Neural progenitor cell (in vitro differentiated cells): ENCODE measurements at regions not wholly inside any gene's neighbourhood (a gene's known extent, or its start where the extent isn't known, plus 50 kb on each side); places are given as distances from the start of the nearest gene placed in this dataset.
A peak's percentile ranks its signal among the peaks of the same experiment; 100 is the strongest.

Source experiments
- DNase-seq: peaks from one replicate; pipeline ENCODE4 v3.0.0-alpha.2; 2016; ENCODE audit warnings: low spot score
- H2AFZ ChIP-seq: fragments of 200-600 bp; sonication (generic); replicated peaks from 2 replicates; pipeline ENCODE4 v1.6.1; 2016; ENCODE audit warnings: antibody characterized with exemption
- H3F3A ChIP-seq: fragments of 200-600 bp; sonication (generic); 2 replicates; pipeline ENCODE4 v1.6.1; 2016; ENCODE audit warnings: antibody characterized with exemption, low read depth
- H3K27ac ChIP-seq: fragments of 200-600 bp; sonication (generic); 2 replicates; pipeline ENCODE4 v1.5.1; 2016; ENCODE audit warnings: mild to moderate bottlenecking
- H3K27me3 ChIP-seq: fragments of 200-600 bp; sonication (generic); 2 replicates; pipeline ENCODE4 v1.6.1; 2016; ENCODE audit warnings: mild to moderate bottlenecking, moderate library complexity
- H3K36me3 ChIP-seq: fragments of 200-600 bp; sonication (generic); 2 replicates; pipeline ENCODE4 v1.5.1; 2016
- H3K4me1 ChIP-seq: fragments of 200-600 bp; sonication (generic); 2 replicates; pipeline ENCODE4 v1.6.1; 2016; ENCODE audit warnings: mixed run types
- H3K4me2 ChIP-seq: fragments of 200-600 bp; sonication (generic); 2 replicates; pipeline ENCODE4 v1.6.1; 2016
- H3K4me3 ChIP-seq: fragments of 200-600 bp; sonication (generic); 2 replicates; pipeline ENCODE4 v1.5.1; 2016
- H3K79me2 ChIP-seq: fragments of 200-600 bp; sonication (generic); 2 replicates; pipeline ENCODE4 v1.6.1; 2016; ENCODE audit warnings: low read depth
- H3K9ac ChIP-seq: fragments of 200-600 bp; sonication (generic); 2 replicates; pipeline ENCODE4 v1.6.1; 2016
- H3K9me3 ChIP-seq: fragments of 200-600 bp; sonication (generic); 2 replicates; pipeline ENCODE4 v1.5.1; 2016; ENCODE audit warnings: low read depth
- H4K20me1 ChIP-seq: fragments of 200-600 bp; sonication (generic); 2 replicates; pipeline ENCODE4 v1.6.1; 2016; ENCODE audit warnings: low read depth
- H3K27ac Mint-ChIP-seq: 3 replicates; pipeline ENCODE4 v1.8.0; 2021; ENCODE audit warnings: mixed read lengths
- H3K27me3 Mint-ChIP-seq: 2 replicates; pipeline ENCODE4 v1.8.0; 2022; ENCODE audit warnings: low read depth, mild to moderate bottlenecking, inconsistent platforms, moderate library complexity, mixed read lengths; ENCODE audit not compliant: insufficient read depth
- H3K36me3 Mint-ChIP-seq: 3 replicates; pipeline ENCODE4 v1.8.0; 2021; ENCODE audit warnings: mixed read lengths
- H3K4me1 Mint-ChIP-seq: 3 replicates; pipeline ENCODE4 v1.8.0; 2021; ENCODE audit warnings: mixed read lengths
- H3K4me3 Mint-ChIP-seq: 3 replicates; pipeline ENCODE4 v1.8.0; 2021; ENCODE audit warnings: mild to moderate bottlenecking, moderate library complexity, mixed read lengths
- H3K9me3 Mint-ChIP-seq: 3 replicates; pipeline ENCODE4 v1.8.0; 2020; ENCODE audit warnings: mixed read lengths
- EZH2 ChIP-seq: fragments of 200-600 bp; sonication (generic); IDR thresholded peaks from 2 replicates; pipeline ENCODE4 v1.6.1; 2017; ENCODE audit warnings: antibody characterized with exemption, mild to moderate bottlenecking, moderate library complexity
- EZH2phosphoT487 ChIP-seq: fragments of 200-600 bp; sonication (generic); IDR thresholded peaks from 2 replicates; pipeline ENCODE4 v1.6.1; 2017; ENCODE audit warnings: antibody characterized with exemption
- TF ChIP-seq, protein P1 (sequence below): fragments of 200-600 bp; sonication (generic); IDR thresholded peaks from 2 replicates; pipeline ENCODE4 v1.5.1; 2017; ENCODE audit warnings: antibody characterized with exemption, mild to moderate bottlenecking

DNA sequence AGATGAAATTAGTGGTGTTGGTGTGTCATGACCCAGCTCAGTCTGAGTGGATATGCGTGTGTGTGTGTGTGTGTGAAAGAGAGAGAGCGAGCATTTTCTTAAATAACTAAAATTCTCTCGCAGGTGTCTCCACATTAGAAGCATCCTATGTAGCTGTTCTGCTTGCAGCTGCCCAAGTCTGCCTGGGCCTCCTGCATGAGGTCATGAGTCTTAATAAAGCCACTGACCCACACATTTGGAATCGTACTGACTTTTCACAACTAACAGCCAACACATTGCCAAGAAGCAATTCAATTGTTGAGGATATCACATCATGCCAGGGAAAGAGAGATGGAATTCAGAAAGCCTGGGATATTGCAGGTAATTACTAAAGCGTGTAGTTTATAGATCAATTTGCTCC lies 238.2 kb upstream of the AJAP1 start:
- no peak for DNase-seq
- H3K27ac ChIP-seq: no peak overlapping the region
- no peaks in the 10 kb centered on the region for H4K20me1 ChIP-seq
- no peak overlapping the region for H3K4me3 ChIP-seq
- Mint-ChIP-seq H3K36me3 (no peaks in the 10 kb centered on the region), H3K4me3 (no peak overlapping the region), H3K4me1 (peaks cover 28% of the 10 kb centered on the region), H3K9me3 (peaks cover 19% of the 10 kb centered on the region), H3K27ac (peak overlapping the region; percentile 41), H3K27me3 (peaks cover 12% of the 10 kb centered on the region)
- H3K9ac ChIP-seq: no peak overlapping the region
- no peaks in the 10 kb centered on the region for H3K36me3 ChIP-seq
- peaks cover 11% of the 10 kb centered on the region for H3K4me1 ChIP-seq
- H3K9me3 ChIP-seq: peaks cover 6% of the 10 kb centered on the region
- TF ChIP-seq EZH2 (no peak), EZH2phosphoT487 (no peak)
- TF ChIP-seq, protein P1, sequence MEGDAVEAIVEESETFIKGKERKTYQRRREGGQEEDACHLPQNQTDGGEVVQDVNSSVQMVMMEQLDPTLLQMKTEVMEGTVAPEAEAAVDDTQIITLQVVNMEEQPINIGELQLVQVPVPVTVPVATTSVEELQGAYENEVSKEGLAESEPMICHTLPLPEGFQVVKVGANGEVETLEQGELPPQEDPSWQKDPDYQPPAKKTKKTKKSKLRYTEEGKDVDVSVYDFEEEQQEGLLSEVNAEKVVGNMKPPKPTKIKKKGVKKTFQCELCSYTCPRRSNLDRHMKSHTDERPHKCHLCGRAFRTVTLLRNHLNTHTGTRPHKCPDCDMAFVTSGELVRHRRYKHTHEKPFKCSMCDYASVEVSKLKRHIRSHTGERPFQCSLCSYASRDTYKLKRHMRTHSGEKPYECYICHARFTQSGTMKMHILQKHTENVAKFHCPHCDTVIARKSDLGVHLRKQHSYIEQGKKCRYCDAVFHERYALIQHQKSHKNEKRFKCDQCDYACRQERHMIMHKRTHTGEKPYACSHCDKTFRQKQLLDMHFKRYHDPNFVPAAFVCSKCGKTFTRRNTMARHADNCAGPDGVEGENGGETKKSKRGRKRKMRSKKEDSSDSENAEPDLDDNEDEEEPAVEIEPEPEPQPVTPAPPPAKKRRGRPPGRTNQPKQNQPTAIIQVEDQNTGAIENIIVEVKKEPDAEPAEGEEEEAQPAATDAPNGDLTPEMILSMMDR: no peak
- peak overlapping the region; percentile 14 for H3K4me2 ChIP-seq
- H3K79me2 ChIP-seq: no peaks in the 10 kb centered on the region
- H2AFZ ChIP-seq: no peak overlapping the region
- H3K27me3 ChIP-seq: no peaks in the 10 kb centered on the region
- H3F3A ChIP-seq: no peaks in the 10 kb centered on the region

DNA sequence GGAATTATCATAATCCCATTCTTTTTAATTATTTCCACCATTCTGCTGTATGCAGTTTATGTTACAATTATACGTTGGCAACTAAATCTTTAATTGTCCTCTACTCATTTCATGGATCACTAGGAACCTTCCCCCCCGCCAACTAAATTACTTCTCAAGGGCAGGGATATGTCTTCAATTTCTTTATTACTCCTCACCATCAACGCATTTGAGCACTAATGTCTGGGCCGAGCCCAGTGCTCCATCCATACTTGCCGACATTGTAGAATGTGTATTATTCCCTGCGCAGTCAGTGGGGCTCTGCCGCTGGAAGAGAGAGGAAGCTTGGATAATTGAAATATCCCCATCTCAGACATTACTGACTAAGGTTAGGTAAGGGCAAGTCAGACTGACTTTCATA lies 236.4 kb upstream of the AJAP1 start:
- H3K27me3 ChIP-seq: no peaks in the 10 kb centered on the region
- H3K36me3 ChIP-seq: no peaks in the 10 kb centered on the region
- H3K4me3 Mint-ChIP-seq: no peak overlapping the region
- H3K4me1 ChIP-seq: peaks cover 19% of the 10 kb centered on the region
- no peak for DNase-seq
- H3K9me3 ChIP-seq: peaks cover 6% of the 10 kb centered on the region
- H3K27ac ChIP-seq: no peak overlapping the region
- H3K9ac ChIP-seq: no peak overlapping the region
- peaks cover 42% of the 10 kb centered on the region for H3K4me1 Mint-ChIP-seq
- no peak overlapping the region for H2AFZ ChIP-seq
- H3K79me2 ChIP-seq: no peaks in the 10 kb centered on the region
- H3K27ac Mint-ChIP-seq: no peak overlapping the region
- H3K36me3 Mint-ChIP-seq: no peaks in the 10 kb centered on the region
- no peaks in the 10 kb centered on the region for H3F3A ChIP-seq
- no peaks in the 10 kb centered on the region for H4K20me1 ChIP-seq
- no peak overlapping the region for H3K4me3 ChIP-seq
- peaks cover 19% of the 10 kb centered on the region for H3K9me3 Mint-ChIP-seq
- TF ChIP-seq EZH2: no peak
- no peak for TF ChIP-seq EZH2phosphoT487
- TF ChIP-seq, protein P1: no peak
- H3K4me2 ChIP-seq: no peak overlapping the region
- peaks cover 12% of the 10 kb centered on the region for H3K27me3 Mint-ChIP-seq

DNA sequence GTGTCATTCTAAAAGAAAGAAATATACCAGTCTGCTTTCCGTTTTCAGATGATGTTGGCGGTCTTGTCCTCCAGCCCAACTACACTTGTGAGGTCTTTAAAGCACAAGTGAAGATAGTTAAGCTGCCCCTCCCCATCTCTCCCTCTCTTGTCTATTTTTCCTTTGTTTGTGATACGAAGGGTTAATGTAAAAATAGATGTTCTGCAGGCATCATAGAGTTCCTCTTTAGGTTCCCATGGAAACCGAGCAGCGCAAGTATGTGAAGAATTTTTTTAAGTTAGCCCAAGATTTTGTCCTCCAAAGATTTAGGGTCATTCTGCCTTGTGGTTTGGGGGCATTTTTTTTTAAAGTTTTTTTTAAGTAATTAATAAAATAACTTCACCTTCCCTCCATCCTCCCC lies 232.4 kb upstream of the AJAP1 start:
- no peaks in the 10 kb centered on the region for H3F3A ChIP-seq
- H3K36me3 Mint-ChIP-seq: no peaks in the 10 kb centered on the region
- no peaks in the 10 kb centered on the region for H3K79me2 ChIP-seq
- no peaks in the 10 kb centered on the region for H3K27me3 ChIP-seq
- H2AFZ ChIP-seq: no peak overlapping the region
- H3K27ac ChIP-seq: no peak overlapping the region
- TF ChIP-seq, protein P1: no peak
- TF ChIP-seq EZH2phosphoT487 (no peak), EZH2 (no peak)
- no peaks in the 10 kb centered on the region for H3K36me3 ChIP-seq
- peak overlapping the region; percentile 9 for H3K4me3 Mint-ChIP-seq
- DNase-seq: no peak
- H3K4me2 ChIP-seq: no peak overlapping the region
- peak overlapping the region; percentile 7 for H3K27ac Mint-ChIP-seq
- no peaks in the 10 kb centered on the region for H4K20me1 ChIP-seq
- H3K9me3 ChIP-seq: no peaks in the 10 kb centered on the region
- H3K9ac ChIP-seq: no peak overlapping the region
- peaks cover 12% of the 10 kb centered on the region for H3K9me3 Mint-ChIP-seq
- no peak overlapping the region for H3K4me3 ChIP-seq
- peaks cover 15% of the 10 kb centered on the region for H3K27me3 Mint-ChIP-seq
- H3K4me1 Mint-ChIP-seq: peaks cover 38% of the 10 kb centered on the region
- peaks cover 12% of the 10 kb centered on the region for H3K4me1 ChIP-seq
